Keratinocyte (primary cell): ENCODE measurements at regions not wholly inside any gene's neighbourhood (a gene's known extent, or its start where the extent isn't known, plus 50 kb on each side); places are given as distances from the start of the nearest gene placed in this dataset.

Experiments used
- CTCF ChIP-seq, 3 experiments: IDR thresholded peaks in 1 of 3; conservative IDR thresholded peaks in 1 of 3; optimal IDR thresholded peaks in 1 of 3; 2 replicates in 2 of 3; 3 replicates in 1 of 3; pipeline versions ENCODE3 to v1.5.1; 2011; ENCODE audit warnings: low read length in 3 of 3, mild to moderate bottlenecking in 3 of 3, moderate library complexity in 2 of 3, control low read depth in 1 of 3, inconsistent platforms in 1 of 3; ENCODE audit not compliant: insufficient read depth in 2 of 3; ENCODE audit errors: extremely low read depth in 1 of 3
- EZH2 ChIP-seq: IDR thresholded peaks from one replicate; pipeline ENCODE4 v1.6.1; 2012; ENCODE audit warnings: inconsistent platforms, mild to moderate bottlenecking, low read length, moderate library complexity

GRCh38 chr2:188659656-188660406 lies 314.3 kb upstream of the COL3A1 start:
- TF ChIP-seq CTCF (optimal IDR thresholded peaks at IDR 0.05 in 1 of 3, IDR thresholded peaks at IDR 0.05 in 1 of 3, conservative IDR thresholded peaks at IDR 0.05 in 1 of 3; ENCODE audit: extremely low read depth in 1 of 3, insufficient read depth in 2 of 3, low read length in 3 of 3) = no peak
- TF ChIP-seq EZH2 = no peak
